CD4-positive, CD25-positive, alpha-beta regulatory T cell (primary cell): ENCODE measurements at regions not wholly inside any gene's neighbourhood (a gene's known extent, or its start where the extent isn't known, plus 50 kb on each side); places are given as distances from the start of the nearest gene placed in this dataset.
"Not testable (repeated sequence)": the region's sequence is repeated elsewhere in the genome, so short reads cannot be mapped to it uniquely, and the experiment has no call there.

Experiments used
- ATAC-seq, 2 donors: fragments of 150-1000 bp; cut with Tn5 transposase; one replicate each; pipeline ENCODE4 v1.10.0; 2021; ENCODE audit warnings: low read depth in 2 of 2, moderate number of reproducible peaks in 2 of 2, moderate library complexity in 1 of 2
- DNase-seq, 3 donors: peaks; one replicate each; pipeline versions ENCODE4 v3.0.0 to v3.0.0-alpha.2; 2012 to 2022; ENCODE audit warnings: mixed read lengths in 1 of 3
- H3K27ac ChIP-seq: one replicate; pipeline ENCODE4 v1.7.0; 2013; ENCODE audit warnings: mild to moderate bottlenecking, low read length; ENCODE audit not compliant: insufficient read depth, poor library complexity, severe bottlenecking
- H3K27me3 ChIP-seq: one replicate; pipeline ENCODE4 v1.7.0; 2013; ENCODE audit warnings: low read length; ENCODE audit not compliant: control insufficient read depth, insufficient read depth
- H3K36me3 ChIP-seq: one replicate; pipeline ENCODE4 v1.7.0; 2013; ENCODE audit warnings: mild to moderate bottlenecking, low read length, moderate library complexity; ENCODE audit not compliant: control insufficient read depth, insufficient read depth
- H3K4me1 ChIP-seq: 2 replicates; pipeline ENCODE4 v1.7.0; 2013; ENCODE audit warnings: mild to moderate bottlenecking, low read length; ENCODE audit not compliant: insufficient read depth, control insufficient read depth, poor library complexity, severe bottlenecking
- H3K4me3 ChIP-seq: one replicate; pipeline ENCODE4 v1.7.0; 2013; ENCODE audit warnings: low read depth, mild to moderate bottlenecking, low read length, moderate library complexity
- H3K9me3 ChIP-seq, 2 experiments: 1 replicate in 1 of 2; 2 replicates in 1 of 2; pipeline ENCODE4 v1.7.0; 2013; ENCODE audit warnings: low read length in 2 of 2, mild to moderate bottlenecking in 1 of 2, moderate library complexity in 1 of 2; ENCODE audit not compliant: control insufficient read depth in 2 of 2
- H3K27ac Mint-ChIP-seq, 3 donors: one replicate each; pipeline ENCODE4 v1.8.0; 2020 to 2022; ENCODE audit warnings: mild to moderate bottlenecking in 3 of 3, mixed read lengths in 3 of 3, moderate library complexity in 2 of 3
- H3K27me3 Mint-ChIP-seq: one replicate; pipeline ENCODE4 v1.8.0; 2022; ENCODE audit warnings: mild to moderate bottlenecking, mixed read lengths
- H3K36me3 Mint-ChIP-seq: one replicate; pipeline ENCODE4 v1.8.0; 2020; ENCODE audit warnings: mixed read lengths
- H3K4me1 Mint-ChIP-seq, 4 donors: one replicate each; pipeline ENCODE4 v1.8.0; 2020 to 2022; ENCODE audit warnings: mixed read lengths in 4 of 4, mild to moderate bottlenecking in 1 of 4
- H3K4me3 Mint-ChIP-seq, 4 donors: one replicate each; pipeline ENCODE4 v1.8.0; 2020 to 2022; ENCODE audit warnings: mild to moderate bottlenecking in 4 of 4, mixed read lengths in 4 of 4, moderate library complexity in 3 of 4
- H3K9me3 Mint-ChIP-seq, 7 donors: one replicate each; pipeline ENCODE4 v1.8.0; 2020 to 2022; ENCODE audit warnings: mixed read lengths in 7 of 7, mild to moderate bottlenecking in 3 of 7, moderate library complexity in 2 of 7

DNA sequence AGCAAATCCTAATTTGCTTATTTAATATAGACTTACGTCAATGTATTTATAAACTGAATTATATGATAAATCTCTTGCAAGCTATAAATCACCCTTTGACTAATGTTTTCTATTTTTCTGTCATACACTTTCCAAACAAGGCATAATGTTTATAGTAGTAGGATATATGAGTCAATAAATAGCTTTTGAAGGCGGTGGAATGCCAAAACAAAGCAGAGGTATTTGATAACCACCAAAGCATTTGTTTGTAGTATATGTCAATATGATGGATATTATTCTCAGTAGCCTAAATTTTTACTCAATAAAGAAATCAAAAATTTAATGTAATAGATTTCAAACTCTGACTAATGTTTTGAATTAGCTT lies 1354.6 kb downstream of the HACE1 start:
- ATAC-seq (no peak), DNase-seq (no peak)
- Histone ChIP-seq H3K4me1 (no peaks in the 10 kb centered on the region), H3K27ac (no peak overlapping the region), H3K27me3 (no peaks in the 10 kb centered on the region), H3K36me3 (no peaks in the 10 kb centered on the region), H3K4me3 (no peak overlapping the region), H3K9me3 (no peaks in the 10 kb centered on the region)
- peaks cover 0 to 9% (median 2%) of the 10 kb centered on the region in 7 donors for H3K9me3 Mint-ChIP-seq
- H3K27ac Mint-ChIP-seq: no peak overlapping the region
- no peaks in the 10 kb centered on the region for H3K36me3 Mint-ChIP-seq
- H3K27me3 Mint-ChIP-seq: no peaks in the 10 kb centered on the region
- H3K4me1 Mint-ChIP-seq: no peaks in the 10 kb centered on the region
- no peak overlapping the region for H3K4me3 Mint-ChIP-seq

DNA sequence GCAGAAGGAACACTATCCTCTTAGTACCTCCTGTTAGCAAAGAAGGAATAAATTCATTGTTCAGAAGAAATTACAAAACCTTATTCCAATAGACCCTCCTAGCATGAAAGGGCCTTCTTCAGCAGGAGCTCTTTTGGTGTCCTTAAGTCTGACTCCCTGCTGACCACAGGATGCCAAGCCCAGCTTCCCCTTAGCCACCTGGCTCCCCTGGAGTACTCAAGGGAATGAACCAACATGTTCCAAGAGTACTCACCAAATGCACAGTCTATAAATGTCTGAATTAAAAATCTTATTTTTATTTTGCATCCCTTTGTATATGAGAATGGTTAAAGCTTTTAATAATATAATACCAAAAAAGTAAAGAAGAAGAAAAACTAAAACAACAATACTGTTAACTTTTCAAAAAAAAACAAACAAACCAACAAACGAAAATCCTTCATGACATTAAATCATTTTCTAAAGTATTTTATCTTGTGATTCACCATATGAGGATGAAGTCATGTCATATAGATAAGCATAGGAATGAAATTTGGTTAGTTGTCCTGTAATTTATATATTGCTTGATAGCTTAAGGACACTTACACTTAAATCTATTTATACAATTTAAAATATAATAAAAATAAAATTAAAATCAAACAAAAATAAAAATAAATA lies 1355.1 kb downstream of the HACE1 start:
- H3K4me1 ChIP-seq: no peaks in the 10 kb centered on the region
- no peak for ATAC-seq
- no peak overlapping the region for H3K4me3 ChIP-seq
- H3K9me3 ChIP-seq: no peaks in the 10 kb centered on the region
- peaks cover 0 to 9% (median 1%) of the 10 kb centered on the region in 7 donors for H3K9me3 Mint-ChIP-seq
- H3K36me3 Mint-ChIP-seq: no peaks in the 10 kb centered on the region
- no peaks in the 10 kb centered on the region for H3K27me3 ChIP-seq
- no peak overlapping the region for H3K27ac ChIP-seq
- no peak overlapping the region for H3K27ac Mint-ChIP-seq
- no peak for DNase-seq
- H3K4me1 Mint-ChIP-seq: no peaks in the 10 kb centered on the region
- H3K4me3 Mint-ChIP-seq: no peak overlapping the region
- H3K36me3 ChIP-seq: no peaks in the 10 kb centered on the region
- H3K27me3 Mint-ChIP-seq: no peaks in the 10 kb centered on the region

DNA sequence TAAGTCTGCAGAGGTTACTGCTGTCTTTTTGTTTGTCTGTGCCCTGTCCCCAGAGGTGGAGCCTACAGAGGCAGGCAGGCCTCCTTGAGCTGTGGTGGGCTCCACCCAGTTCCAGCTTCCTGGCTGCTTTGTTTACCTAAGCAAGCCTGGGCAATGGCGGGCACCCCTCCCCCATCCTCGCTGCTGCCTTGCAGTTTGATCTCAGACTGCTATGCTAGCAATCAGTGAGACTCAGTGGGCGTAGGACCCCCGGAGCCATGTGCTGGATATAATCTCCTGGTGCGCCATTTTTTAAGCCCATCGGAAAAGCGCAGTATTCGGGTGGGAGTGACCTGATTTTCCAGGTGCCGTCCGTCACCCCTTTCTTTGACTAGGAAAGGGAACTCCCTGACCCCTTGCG lies 1363.1 kb downstream of the HACE1 start:
- not testable (repeated sequence) for H3K4me1 Mint-ChIP-seq, H3K36me3 Mint-ChIP-seq, H3K4me3 Mint-ChIP-seq, ATAC-seq, H3K27me3 Mint-ChIP-seq, H3K4me3 ChIP-seq, H3K36me3 ChIP-seq, H3K9me3 Mint-ChIP-seq, H3K27me3 ChIP-seq, H3K27ac ChIP-seq, H3K9me3 ChIP-seq, DNase-seq, H3K27ac Mint-ChIP-seq, H3K4me1 ChIP-seq

DNA sequence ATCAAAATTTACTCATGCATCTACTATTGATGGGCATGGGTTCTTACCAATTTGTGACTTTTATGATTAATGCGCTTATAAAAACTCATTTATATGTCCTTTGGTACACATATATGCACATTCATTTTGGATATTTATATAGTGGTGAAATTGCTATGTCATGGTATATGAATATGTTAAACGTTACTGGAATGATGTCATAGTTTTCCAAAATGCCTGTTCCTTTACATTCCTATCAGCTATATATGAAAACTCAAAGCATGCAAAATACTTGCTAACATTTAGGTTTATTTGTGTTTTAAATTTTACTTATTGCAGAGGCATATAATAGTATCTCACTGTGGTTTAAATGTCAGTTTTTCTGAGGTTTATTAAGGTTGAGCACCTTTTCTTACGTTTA lies 1403.1 kb downstream of the HACE1 start:
- H3K36me3 Mint-ChIP-seq: no peaks in the 10 kb centered on the region
- no peak overlapping the region for H3K4me3 Mint-ChIP-seq
- Histone ChIP-seq H3K27me3 (no peaks in the 10 kb centered on the region), H3K4me3 (no peak overlapping the region), H3K4me1 (no peaks in the 10 kb centered on the region), H3K27ac (no peak overlapping the region), H3K36me3 (no peaks in the 10 kb centered on the region), H3K9me3 (no peaks in the 10 kb centered on the region)
- no peak for DNase-seq
- no peaks in the 10 kb centered on the region for H3K4me1 Mint-ChIP-seq
- ATAC-seq: no peak
- H3K27ac Mint-ChIP-seq: no peak overlapping the region
- H3K9me3 Mint-ChIP-seq: peaks cover 0 to 8% (median 4%) of the 10 kb centered on the region in 7 donors
- no peaks in the 10 kb centered on the region for H3K27me3 Mint-ChIP-seq

DNA sequence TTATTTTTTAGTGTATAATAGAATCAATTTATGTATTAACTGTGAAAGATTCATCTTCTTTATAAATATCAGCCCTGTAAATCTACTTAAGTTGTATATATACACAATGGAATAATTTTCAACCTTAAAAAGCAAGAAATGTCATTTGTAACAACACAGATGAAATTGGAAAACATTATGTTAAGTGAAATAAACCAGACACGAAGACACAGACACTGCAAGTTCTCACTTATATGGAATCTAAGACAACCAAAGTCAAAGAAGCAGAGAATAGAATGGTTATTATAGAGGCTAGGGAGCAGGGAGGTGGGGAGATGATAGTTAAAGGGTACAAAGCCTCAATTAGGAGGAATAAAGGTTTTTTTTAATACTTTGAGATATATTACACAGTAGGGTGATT lies 1404.4 kb downstream of the HACE1 start:
- no peaks in the 10 kb centered on the region for H3K36me3 Mint-ChIP-seq
- H3K36me3 ChIP-seq: no peaks in the 10 kb centered on the region
- H3K27ac Mint-ChIP-seq: no peak overlapping the region
- H3K9me3 Mint-ChIP-seq: peaks cover 0 to 9% (median 4%) of the 10 kb centered on the region in 7 donors
- no peaks in the 10 kb centered on the region for H3K27me3 Mint-ChIP-seq
- no peaks in the 10 kb centered on the region for H3K4me1 Mint-ChIP-seq
- no peak for ATAC-seq
- no peak overlapping the region for H3K4me3 ChIP-seq
- H3K4me1 ChIP-seq: no peaks in the 10 kb centered on the region
- no peaks in the 10 kb centered on the region for H3K27me3 ChIP-seq
- no peak overlapping the region for H3K4me3 Mint-ChIP-seq
- no peak for DNase-seq
- no peak overlapping the region for H3K27ac ChIP-seq
- H3K9me3 ChIP-seq: no peaks in the 10 kb centered on the region

DNA sequence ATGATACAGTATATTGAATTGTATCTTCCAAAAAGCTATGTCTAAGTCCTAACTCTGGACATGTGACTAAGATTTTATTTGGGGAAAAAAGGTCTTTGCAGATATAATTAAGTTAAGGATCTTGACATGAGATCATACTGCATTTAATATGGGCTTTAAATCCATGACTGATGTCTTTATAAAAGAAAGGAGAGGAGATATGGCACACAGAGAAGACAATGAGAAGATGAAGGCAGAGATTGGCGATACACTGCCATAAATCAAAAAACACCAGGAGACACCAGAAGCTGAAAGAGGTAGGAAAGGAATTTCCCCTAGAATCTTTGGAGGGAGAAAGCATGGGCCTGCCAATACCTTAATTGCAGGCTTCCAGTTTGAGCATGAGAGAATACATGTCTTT lies 1450.2 kb downstream of the HACE1 start:
- Mint-ChIP-seq H3K27me3 (no peaks in the 10 kb centered on the region), H3K4me1 (no peaks in the 10 kb centered on the region), H3K27ac (no peak overlapping the region), H3K4me3 (no peak overlapping the region), H3K36me3 (no peaks in the 10 kb centered on the region), H3K9me3 (peaks cover 0 to 7% (median 0%) of the 10 kb centered on the region in 7 donors)
- no peak for DNase-seq
- no peak for ATAC-seq
- Histone ChIP-seq H3K27me3 (no peaks in the 10 kb centered on the region), H3K36me3 (no peaks in the 10 kb centered on the region), H3K4me1 (no peaks in the 10 kb centered on the region), H3K27ac (no peak overlapping the region), H3K4me3 (no peak overlapping the region), H3K9me3 (no peaks in the 10 kb centered on the region)

DNA sequence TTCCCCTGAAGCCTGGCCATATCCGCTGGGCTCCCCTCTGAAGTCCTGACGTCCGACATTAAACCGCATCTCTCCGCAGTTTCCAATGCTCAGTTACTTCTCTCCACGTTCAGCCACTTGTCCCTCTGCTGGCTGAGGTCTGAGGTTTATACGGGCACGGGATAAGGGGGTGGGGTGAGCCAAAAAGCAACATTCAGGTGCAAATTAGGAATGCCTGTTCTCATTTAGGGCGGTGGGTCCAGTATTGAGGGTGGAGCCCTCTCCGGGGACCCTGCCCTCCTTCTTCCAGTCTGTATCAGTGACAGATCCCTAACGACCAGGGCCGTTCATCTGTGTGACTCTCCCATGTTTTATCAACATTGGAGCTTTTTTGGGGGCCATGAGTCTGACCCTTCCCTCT lies 1454.4 kb downstream of the HACE1 start:
- Histone ChIP-seq H3K4me3 (no peak overlapping the region), H3K27me3 (no peaks in the 10 kb centered on the region), H3K9me3 (no peaks in the 10 kb centered on the region), H3K4me1 (no peaks in the 10 kb centered on the region), H3K27ac (no peak overlapping the region), H3K36me3 (no peaks in the 10 kb centered on the region)
- Mint-ChIP-seq H3K4me3 (no peak overlapping the region), H3K9me3 (peaks cover 0 to 14% (median 6%) of the 10 kb centered on the region in 7 donors), H3K36me3 (no peaks in the 10 kb centered on the region), H3K27ac (no peak overlapping the region), H3K27me3 (no peaks in the 10 kb centered on the region), H3K4me1 (no peaks in the 10 kb centered on the region)
- ATAC-seq: no peak
- no peak for DNase-seq

DNA sequence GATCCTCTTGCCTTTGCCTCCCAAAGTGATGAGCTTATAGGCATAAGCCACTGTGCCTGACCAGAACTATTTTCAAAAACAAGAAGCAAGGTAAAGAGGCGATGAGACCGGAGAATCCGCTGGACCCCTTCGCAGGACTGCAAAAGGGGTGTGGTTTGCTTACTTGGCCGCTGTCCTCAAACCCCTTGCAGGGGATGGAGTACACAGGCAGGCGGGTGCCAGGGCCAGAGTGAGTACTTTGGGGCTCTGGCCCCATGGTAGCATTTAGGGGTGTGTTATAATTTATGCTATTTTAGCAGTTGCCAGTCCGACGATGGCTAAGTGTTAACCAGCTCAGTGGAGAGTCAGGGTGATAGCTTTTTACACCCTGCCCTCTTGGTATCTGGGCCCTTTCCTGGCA lies 1454.9 kb downstream of the HACE1 start:
- Histone ChIP-seq H3K9me3 (no peaks in the 10 kb centered on the region), H3K27ac (no peak overlapping the region), H3K4me1 (no peaks in the 10 kb centered on the region), H3K27me3 (no peaks in the 10 kb centered on the region), H3K4me3 (no peak overlapping the region), H3K36me3 (no peaks in the 10 kb centered on the region)
- Mint-ChIP-seq H3K27ac (no peak overlapping the region), H3K9me3 (peaks cover 0 to 14% (median 6%) of the 10 kb centered on the region in 7 donors), H3K36me3 (no peaks in the 10 kb centered on the region), H3K4me1 (no peaks in the 10 kb centered on the region), H3K27me3 (no peaks in the 10 kb centered on the region), H3K4me3 (no peak overlapping the region)
- ATAC-seq: no peak
- DNase-seq: no peak
